Suprapubic skin (tissue), 4 donors: ENCODE measurements at regions not wholly inside any gene's neighbourhood (a gene's known extent, or its start where the extent isn't known, plus 50 kb on each side); places are given as distances from the start of the nearest gene placed in this dataset.

Source experiments
- CTCF ChIP-seq, 2 donors: fragments of 200-600 bp in 1 of 2; fragments of 450-650 bp in 1 of 2; sonication (generic) in 1 of 2; IDR thresholded peaks; one replicate each; pipeline ENCODE4 v1.5.1; 2016 to 2019; ENCODE audit warnings: antibody characterized with exemption in 2 of 2, mild to moderate bottlenecking in 1 of 2, moderate library complexity in 1 of 2
- EP300 ChIP-seq: sonication (generic); formaldehyde crosslinking; IDR thresholded peaks from one replicate; pipeline ENCODE4 v1.6.1; 2017; ENCODE audit warnings: antibody characterized with exemption
- POLR2A ChIP-seq, 2 donors: fragments of 450-650 bp; IDR thresholded peaks; one replicate each; pipeline ENCODE4 v1.6.1; 2017; ENCODE audit warnings: antibody characterized with exemption in 2 of 2, mild to moderate bottlenecking in 2 of 2, moderate library complexity in 2 of 2
- POLR2AphosphoS5 ChIP-seq, 3 donors: sonication (generic); formaldehyde crosslinking; IDR thresholded peaks; one replicate each; pipeline ENCODE4 v1.6.1; 2017; ENCODE audit warnings: antibody characterized with exemption in 3 of 3

GRCh38 chr5:17880869-17881268 lies 246.6 kb downstream of the TAF11L14 start:
- no peak for TF ChIP-seq CTCF (IDR thresholded peaks at IDR 0.05)
- TF ChIP-seq POLR2A (IDR thresholded peaks at IDR 0.05): no peak
- TF ChIP-seq POLR2AphosphoS5 (IDR thresholded peaks at IDR 0.05): no peak
- TF ChIP-seq EP300: no peak
